HG02588 (cell line): ENCODE measurements at regions not wholly inside any gene's neighbourhood (a gene's known extent, or its start where the extent isn't known, plus 50 kb on each side); places are given as distances from the start of the nearest gene placed in this dataset.

Source experiments
- ATAC-seq: cut with Tn5 transposase; IDR thresholded peaks from one replicate; pipeline ENCODE4 v1.9.1; 2021; ENCODE audit warnings: mild to moderate bottlenecking, moderate library complexity; ENCODE audit not compliant: unreplicated experiment

DNA sequence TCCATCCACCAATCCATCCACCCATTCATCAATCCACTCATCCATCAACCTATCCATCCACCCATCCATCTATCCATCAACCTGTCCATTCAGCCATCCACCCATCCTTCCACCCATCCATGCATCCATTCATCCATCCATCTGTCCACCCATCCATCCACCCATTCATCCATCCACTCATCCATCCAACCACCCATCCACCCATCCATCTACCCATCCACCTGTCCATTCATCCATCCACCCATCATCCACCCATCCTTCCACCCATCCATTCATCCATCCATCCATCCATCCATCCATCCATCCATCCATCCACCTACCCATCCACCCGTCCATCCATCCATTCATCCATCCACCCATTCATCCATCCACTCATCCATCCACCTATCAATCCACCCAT, 195.8 kb downstream of the NXNL2 start:
- ATAC-seq, result no peak

DNA sequence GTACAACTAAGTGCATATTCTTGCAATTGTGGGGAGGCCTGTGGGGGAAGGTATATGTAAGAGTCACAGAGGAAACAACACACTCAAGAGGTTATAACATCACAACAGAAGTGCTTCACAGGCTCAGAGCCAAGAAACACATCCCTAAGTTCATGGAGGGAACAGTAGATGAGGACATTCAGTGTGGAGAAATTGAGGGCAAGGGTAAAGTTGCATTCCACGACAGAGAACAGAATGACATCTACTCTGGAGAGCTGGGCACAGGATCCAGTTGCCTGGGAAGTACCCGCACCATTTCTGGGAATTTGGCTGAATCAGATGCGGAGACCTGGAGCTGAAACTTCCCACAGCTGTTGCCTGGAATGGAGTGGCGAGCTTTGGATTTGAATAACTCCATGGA, 197.2 kb downstream of the NXNL2 start:
- ATAC-seq, result no peak

DNA sequence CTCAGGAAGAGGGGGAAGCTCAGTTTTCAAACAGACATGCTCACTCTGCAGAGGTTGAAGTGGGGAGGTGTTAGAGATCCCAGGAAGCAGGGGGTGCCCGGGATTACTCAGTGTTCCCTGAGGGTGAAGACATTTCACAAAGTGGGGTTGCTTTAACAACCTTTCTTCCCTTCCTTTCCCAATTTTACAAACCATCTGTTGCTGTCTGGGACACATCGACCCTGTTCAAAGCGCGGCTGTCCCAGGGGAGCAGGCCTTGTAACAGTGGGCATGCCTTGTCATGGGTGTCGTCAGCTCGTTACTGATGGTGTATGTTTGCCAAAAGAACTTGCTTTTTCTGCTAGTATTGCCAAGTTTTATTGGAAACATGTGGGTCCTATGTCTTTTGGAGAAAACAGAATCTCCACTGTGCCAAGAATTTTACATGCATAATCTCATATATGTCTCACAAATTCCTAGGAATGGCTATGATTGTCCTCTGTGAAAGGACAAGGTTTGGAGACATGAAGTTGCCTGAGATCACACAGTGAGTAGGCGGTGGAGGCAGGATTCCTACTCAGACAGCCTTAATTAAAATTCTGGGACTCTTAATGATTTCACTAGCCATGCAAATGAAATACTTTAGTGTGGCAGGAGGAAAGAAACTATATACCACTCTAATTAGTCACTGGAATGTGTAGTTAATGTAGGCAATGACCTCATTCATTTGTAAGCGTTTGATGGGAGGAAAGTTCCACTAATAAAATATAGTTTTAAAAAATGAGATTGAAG, 198.9 kb downstream of the NXNL2 start:
- ATAC-seq, result no peak

DNA sequence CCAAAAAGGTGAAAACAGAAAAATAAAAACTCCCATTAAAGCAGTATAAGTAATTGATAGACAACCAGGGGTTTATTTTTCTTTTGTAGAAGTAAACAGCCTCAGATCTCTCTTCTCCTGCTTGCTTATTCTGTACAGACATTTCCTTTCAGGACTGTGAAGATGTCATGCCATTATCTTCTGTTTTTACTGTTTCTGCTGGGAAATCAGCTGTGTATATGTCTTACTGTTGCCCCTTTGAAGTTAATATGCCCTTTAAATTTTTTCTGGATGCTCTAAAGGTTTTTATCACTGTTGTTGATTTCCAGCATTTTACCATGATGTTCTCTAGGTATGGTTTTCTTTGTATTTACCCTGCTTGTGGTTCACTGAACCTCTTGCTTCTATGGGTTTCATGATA, 199.5 kb downstream of the NXNL2 start:
- ATAC-seq, result no peak

DNA sequence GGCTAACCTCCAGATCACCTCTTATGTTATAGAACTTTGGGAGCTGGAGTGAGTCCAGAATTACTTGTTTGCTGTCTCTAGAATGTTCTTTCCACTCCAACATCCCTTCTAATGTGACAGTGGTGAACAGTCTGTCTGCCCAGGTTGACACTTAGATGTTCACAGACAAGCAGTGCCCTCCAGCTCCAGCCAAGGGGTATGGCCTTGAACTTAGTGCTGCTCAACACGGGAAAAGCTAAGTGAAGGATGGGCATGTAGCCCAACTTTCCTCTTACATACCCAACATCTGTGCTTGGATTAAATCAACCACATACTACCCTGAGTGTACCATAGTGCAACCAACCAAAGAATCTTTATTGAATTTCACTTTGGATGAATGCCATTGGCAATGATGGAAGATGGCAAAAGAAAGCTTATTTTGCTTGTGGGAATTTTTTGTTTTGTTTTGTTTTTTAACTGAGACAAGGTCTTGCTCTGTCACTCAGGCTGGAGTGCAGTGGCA, 201.2 kb downstream of the NXNL2 start:
- no peak for ATAC-seq

DNA sequence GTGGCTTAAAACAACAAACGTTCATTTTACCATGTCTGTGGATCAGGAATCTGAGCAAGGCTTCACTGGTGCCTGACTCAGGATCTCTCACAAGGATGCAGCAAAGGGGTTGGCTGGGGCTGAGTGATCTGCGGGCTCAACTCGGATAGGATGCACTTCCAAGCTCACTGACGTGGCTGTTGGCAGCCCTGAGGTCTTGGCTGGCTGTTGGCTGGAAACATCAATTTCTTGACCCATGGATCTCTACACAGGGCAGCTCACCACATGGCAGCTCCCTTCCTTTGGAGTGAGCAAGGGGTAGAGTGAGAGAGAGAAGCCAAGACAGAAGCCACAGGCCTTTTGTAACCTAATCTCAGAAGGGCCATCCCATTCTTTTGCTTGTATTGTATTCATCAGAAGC, 202.1 kb downstream of the NXNL2 start:
- no peak for ATAC-seq

DNA sequence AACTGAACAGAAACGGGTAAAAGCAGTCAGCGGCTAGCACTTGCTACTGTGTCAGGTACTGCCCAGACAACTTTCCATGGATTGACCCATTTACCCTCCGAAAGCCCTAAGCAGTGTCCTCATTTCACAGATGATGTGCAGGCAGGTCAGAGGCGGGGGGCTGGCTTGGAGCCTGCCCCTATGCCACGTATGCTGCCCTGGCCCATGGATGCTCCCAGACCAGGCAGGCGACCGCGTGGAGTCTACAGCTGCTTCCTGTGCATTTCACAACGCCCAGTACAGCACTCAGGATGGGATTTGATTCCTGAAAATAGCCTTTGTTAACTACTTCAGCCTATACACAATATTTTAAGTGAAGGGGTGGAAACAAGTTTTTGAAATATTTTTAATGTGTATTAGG, 202.9 kb downstream of the NXNL2 start:
- no peak for ATAC-seq

DNA sequence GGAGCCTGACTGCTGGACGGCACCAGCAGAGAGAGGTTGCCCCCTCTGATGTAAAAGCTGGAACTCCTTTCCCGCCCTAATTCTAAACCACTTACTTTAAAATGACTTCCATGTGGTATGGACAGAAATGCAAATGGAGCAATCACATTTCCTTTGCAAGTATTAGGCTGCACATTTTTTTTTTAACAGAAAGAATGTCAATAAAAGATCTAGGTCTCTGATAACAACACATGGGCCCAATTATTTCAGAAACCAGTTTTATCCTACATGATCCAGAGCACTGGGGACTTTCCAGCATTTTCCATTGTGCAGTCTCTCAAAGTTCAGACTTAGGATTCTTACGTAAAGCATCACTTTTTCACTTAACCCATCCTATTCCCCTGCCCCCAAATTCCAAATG, 203.7 kb downstream of the NXNL2 start:
- ATAC-seq, result no peak

DNA sequence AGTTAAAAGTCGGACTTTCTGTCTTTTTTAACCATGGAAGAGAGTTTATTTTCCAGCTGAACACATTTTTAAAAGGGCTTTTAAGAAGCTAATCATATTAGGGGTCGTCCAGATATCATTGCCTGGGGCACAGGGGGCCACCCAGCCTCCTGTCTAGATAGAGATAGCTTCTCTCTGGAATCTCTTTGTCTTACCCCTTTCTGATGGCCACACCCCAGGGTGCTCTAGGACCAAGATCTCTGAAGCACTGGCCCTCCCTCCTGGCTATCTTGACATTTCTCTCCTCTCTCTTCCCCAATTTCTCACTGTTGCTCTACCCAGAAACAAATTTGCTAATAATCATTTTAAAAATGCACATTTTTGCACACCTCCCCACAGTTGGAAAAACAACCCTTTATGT, 204.4 kb downstream of the NXNL2 start:
- no peak for ATAC-seq

DNA sequence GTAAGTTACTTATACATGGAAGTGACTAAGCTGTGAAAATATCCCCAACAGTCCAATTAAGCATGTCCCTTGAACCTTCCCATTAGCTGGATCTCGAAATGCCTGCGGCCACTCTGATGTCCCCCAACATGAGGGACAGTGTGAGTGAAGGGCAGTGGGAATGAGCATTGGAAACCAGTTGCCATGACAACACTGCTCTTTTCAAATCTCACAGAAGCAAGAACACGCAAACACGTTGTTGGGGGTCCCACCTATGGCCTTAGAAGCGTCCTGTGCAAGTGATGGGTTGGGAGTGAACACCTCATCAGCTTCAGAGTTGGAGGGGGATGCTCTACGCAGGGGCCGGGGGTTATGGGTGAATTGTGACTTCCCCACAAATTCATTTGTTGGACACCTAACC, 205.9 kb downstream of the NXNL2 start:
- no peak for ATAC-seq

DNA sequence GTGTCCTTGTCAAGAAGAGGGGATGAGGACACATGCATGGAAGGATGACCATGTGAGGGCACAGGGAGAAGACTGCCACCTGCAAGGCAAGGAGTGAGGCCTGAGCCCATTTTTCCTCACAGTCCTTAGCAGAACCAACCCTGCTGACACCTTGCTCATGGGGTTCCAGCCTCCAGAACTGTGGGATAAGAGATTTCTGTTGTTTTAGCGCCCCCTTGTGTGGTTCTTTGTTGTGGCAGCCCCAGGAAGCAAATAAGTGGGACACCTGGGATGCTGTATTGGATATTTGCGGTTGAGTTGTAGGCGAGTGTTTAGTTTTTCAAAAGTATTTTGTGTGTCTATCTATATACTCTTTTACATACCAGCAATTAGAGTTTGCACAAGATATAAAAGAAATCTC, 206.4 kb downstream of the NXNL2 start:
- ATAC-seq, result no peak

DNA sequence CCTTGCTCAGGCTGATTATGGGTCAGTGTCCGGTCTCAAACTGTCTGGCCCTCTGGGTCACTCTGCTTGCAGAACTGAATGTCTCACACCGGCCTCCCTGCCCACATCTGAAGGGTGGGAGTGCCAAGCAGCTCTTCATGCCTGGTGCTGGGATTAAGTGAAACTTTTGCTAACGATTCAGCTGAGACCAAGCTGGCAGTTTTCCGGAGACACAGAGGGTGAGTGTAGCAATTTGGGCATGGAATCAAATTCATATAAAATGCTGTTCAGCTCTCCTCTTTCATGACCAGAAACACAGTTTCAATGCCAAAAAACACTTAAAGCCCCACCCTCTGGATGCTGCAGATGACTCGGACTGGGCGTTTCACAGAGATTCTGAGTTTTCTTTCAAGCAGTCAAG, 207.5 kb downstream of the NXNL2 start:
- ATAC-seq, result no peak

DNA sequence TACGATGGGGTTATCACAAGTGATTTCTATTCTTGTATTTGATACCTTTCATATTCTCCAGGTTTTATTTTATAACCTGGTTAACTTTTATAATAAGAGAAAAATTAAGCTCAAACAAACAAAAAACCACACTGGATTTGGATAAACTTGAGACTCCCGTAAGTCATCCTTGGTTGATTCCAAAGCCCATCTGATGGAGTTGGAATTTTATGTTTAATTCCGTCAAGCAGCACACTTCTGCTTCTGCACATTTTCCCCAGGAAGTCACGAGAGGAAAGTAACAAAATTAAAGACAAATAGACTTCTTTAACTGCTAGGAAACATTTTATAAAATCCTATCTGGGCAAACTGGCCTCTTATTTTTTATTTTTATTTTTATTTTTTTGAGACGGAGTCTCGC, 207.9 kb downstream of the NXNL2 start:
- no peak for ATAC-seq

DNA sequence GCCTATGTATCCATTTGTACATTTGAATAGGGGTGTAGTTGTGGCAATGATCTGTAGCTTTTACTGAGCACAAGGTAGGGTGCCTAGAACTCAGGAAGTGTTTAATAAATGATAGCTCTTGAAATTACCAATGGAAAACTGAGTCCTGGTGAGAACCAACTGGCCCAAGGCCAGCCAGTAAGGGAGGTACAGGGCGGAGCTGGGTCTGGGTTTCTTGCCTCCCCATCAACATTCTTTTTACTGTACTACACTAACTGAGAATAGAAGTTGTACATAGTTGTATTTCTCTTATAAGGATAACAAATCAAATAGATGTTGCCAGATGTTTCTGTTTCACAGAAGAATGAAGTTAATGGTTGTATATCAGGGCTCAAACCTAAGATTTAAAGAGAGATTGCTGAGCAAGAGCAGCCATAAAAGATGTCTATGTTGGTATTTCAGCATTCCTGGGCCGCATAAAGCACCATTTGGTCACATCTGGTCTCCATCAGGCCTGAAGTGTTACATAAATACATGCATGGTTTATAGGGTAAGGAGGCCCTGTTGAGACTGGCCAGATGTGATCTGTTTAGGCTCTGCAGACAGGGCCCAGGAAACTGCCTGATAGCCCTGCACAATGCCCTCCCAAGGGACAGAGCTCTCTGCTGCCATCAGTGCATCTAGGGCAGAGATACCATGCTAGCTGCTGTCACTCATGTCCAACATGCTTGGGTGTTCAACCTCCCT, 210.5 kb downstream of the NXNL2 start:
- ATAC-seq, result no peak

DNA sequence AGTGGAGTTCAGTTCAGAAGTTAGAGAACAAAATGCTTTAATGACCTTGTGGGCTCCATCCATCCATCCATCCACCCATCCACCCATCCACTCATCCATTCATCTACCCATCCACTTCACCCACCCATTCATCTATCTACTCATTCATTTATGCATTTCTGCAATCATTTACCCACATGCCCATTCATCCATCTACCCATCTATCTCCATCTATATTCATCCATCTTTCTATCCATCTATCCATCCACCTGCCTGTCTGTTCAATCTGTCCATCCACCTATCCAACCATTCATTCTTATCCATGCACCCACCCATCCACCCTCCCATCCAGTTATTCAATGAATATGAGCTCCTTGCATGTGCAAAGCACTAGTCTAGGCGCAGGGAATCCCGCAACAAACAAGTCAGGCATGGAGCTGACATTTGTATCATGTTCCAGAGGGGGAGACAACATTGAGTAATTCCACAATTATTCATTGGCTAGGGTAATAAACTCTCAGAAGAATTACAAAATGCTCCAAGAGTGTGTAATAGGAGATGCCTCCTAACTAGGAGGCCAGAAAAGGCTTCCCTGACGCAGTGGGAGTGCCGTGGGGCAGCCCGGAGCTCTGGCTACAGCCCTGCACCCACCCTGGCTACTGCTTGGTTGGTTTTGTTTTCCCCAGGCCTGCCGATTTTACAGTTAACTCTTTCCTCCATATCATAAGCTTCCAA, 211.2 kb downstream of the NXNL2 start:
- no peak for ATAC-seq

DNA sequence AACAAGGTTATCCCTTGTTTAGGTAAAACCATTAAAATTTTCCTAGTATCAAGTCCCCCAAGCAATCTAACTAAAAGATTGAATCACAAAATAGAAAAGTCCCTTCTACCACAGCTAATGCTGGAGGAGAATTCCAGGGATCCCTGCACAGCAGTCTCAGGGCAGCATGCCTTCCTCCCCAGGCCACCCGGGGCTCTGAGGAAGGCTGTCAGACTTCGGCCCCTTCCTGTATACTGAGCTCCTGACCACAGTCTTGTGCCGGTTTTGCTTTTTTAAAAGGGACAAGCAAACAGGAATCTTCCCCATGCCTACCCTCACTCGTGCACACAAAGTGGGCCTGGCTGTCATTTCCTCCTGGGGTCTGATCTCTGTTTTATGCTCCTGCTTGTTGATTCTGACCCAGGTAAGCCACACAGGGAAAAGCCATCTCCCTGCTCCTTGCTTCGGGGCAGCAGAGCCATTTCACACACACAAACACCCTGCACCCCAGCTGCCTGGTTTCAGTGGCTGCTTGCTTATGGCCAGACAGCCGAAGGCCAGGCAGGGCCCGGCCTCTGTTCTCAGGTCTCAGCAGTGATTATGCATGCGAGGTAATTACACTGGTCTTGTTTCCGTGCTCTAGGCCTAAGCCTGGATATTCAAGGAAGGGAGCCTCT, 211.9 kb downstream of the NXNL2 start:
- no peak for ATAC-seq

DNA sequence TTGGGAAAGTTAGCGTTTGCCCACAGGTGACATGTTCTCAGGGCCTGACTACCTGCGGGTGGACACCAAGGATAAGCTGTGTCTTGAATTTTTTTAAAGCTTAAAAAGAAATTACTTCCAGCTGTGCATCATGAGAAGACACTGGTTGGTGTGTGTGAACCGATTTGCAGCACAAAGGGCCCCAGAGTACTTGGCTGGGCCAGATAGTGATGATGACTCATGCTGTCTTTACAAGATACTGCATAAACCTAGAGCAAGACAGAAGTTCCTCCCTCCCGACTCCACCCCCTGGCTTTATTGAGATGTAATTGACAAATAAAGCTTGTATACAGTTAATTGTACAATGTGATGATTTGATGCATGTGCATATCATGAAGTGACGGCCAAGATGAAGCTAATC, 212.8 kb downstream of the NXNL2 start:
- ATAC-seq, result no peak

DNA sequence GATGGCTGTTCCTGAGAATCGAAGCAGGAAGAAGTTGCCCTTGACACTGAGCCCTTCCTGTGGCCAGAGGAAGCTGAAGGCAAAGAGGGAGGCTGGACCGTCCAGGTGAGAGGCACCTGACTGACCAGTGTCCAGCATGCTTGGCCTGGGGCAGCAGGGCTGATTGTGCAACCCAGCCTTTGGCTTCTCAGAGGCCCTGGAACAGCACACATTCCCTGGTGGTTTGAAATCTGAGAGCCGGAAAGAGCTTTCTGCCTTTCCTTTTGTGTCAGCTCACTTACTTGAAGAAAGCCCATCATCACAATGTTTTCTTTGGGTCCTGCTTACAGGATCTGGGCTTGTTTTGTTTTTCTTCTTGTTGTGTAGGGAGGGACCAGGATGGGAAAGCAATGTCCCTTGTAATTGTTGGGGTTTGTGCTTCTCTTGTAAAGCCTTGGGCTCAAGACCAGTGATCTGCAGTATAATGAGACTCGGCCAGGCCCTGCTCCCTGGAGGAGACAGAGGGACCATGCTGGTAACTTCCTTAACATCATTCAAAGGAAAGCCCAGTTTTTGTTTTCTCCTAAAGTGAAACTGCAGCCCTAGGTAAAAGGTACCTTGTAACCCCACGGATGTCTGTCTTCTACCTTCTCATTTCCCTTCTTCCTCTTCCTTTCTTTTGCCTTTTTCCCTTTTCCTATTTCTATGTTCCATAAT, 213.7 kb downstream of the NXNL2 start:
- ATAC-seq, result no peak

DNA sequence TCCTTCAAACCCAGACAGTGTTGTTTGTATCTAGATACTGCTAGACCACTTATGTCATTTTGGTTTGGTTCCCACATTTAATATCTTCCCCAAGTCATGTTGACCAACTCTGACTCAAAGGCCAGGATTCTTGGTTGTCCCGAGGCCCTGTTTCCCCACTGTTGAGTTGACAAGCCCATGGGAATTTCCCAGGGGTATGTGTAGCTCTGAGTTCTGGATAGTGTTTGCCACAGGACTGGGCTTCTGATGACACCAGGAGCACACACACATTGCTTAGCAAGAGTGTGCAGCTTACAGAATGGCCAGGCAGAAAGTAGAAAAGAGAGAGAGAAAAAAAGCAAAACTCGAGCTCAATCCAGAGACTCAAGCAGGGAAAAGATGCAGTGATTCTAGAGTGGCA, 214.4 kb downstream of the NXNL2 start:
- no peak for ATAC-seq

DNA sequence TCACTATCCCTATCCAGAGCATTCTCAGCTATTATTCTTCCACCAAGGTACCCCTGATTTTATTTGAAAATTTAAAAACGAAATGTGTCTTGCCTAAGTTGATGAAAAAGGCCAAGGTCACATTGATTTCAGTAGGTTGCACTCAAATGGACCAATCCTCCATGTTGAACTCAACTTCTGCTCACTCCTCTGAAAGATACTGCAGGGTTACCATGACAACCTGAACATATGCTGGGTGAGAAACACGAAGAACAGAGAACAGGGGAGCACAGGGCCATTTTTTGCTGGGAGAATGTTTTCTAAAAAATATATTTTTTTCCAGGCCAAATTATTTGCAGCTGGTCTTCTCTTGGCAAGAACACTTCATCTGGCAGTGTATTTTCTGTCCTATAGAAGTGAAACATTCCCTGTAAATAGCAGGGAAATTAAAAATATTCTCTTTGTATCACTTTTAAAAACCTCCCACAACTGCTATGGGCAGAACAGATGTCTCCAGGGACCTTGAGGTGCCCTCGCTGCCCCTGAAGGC, 215.9 kb downstream of the NXNL2 start:
- no peak for ATAC-seq
